ENCODE measurements at regions not wholly inside any gene's neighbourhood (a gene's known extent, or its start where the extent isn't known, plus 50 kb on each side); places are given as distances from the start of the nearest gene placed in this dataset.
"Not testable (repeated sequence)": the region's sequence is repeated elsewhere in the genome, so short reads cannot be mapped to it uniquely, and the experiment has no call there.

DNA sequence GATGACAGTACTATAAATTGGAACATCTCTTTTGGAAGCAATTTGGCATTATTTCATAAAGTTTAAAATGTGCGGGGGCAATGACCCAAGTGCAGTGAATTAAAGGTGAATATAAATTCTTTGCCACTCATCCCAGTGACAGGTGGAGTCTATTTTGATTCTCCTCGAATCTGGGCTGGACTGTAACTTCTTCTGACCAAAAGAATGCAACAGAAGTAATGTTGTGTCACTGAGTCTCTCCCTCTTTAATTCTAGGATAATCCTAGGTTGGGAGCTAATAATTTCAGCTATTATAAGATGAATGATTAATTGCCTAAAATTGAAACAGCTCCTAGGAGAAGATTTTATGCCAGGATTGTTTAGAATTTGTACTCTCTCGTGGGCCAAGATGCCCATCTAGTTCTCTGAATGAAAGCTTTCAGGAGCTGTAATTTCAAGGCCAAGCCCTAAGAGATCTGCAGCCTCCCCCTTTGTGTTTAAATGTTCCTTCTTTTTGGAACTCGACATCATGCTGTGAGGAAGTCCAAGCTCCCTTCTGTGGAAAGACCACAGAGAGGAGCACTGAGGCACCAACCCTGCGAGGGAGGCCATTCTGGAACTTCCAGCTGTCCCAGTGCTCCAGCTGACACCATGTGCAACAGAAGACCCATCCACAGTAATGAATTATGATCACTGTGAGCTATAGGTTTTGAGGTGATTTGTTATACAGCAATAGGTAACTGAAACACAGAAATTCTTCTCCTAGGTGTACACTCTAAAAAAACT, 208.1 kb downstream of the COPRS start:
- TF ChIP-seq, protein P1, sequence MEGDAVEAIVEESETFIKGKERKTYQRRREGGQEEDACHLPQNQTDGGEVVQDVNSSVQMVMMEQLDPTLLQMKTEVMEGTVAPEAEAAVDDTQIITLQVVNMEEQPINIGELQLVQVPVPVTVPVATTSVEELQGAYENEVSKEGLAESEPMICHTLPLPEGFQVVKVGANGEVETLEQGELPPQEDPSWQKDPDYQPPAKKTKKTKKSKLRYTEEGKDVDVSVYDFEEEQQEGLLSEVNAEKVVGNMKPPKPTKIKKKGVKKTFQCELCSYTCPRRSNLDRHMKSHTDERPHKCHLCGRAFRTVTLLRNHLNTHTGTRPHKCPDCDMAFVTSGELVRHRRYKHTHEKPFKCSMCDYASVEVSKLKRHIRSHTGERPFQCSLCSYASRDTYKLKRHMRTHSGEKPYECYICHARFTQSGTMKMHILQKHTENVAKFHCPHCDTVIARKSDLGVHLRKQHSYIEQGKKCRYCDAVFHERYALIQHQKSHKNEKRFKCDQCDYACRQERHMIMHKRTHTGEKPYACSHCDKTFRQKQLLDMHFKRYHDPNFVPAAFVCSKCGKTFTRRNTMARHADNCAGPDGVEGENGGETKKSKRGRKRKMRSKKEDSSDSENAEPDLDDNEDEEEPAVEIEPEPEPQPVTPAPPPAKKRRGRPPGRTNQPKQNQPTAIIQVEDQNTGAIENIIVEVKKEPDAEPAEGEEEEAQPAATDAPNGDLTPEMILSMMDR (IDR thresholded peaks at IDR 0.05), result no peak
- Histone ChIP-seq H3K4me3 (no peak overlapping the region), H3K4me1 (peaks cover 0 to 7% of the 10 kb centered on the region in 2 donors), H3K27ac (no peak overlapping the region), H3K9me3 (peaks cover 0 to 5% of the 10 kb centered on the region in 2 donors), H3K36me3 (no peaks in the 10 kb centered on the region), H3K27me3 (no peaks in the 10 kb centered on the region)
- no peak for DNase-seq (ENCODE audit: low spot score)

DNA sequence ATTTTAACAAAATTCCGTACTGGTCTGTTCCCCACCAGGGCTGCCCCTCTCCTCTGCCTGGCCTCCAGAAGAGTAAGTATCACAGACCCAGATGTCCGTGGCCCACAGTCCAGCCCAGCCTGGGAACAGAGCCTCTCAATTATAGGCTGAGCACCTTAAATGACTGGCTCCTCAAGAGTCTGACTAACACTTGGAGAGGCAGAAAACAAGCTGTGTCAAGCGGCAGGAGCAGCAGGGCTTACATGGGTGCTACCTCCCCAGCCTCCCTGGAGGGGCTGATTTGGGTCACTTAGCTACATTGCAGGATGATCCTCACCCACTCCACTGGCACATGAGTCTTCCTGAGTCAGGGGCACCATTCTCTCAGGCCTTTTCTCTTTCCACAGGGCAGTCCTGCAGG, 209.7 kb downstream of the COPRS start:
- H3K4me1 ChIP-seq, result peaks cover 0 to 7% of the 10 kb centered on the region in 2 donors
- DNase-seq (ENCODE audit: low spot score), result no peak
- H3K27ac ChIP-seq, result no peak overlapping the region
- peaks cover 0 to 13% of the 10 kb centered on the region in 2 donors for H3K9me3 ChIP-seq
- no peaks in the 10 kb centered on the region for H3K27me3 ChIP-seq
- TF ChIP-seq, protein P1 (IDR thresholded peaks at IDR 0.05), result no peak
- H3K4me3 ChIP-seq, result no peak overlapping the region
- H3K36me3 ChIP-seq, result no peaks in the 10 kb centered on the region

DNA sequence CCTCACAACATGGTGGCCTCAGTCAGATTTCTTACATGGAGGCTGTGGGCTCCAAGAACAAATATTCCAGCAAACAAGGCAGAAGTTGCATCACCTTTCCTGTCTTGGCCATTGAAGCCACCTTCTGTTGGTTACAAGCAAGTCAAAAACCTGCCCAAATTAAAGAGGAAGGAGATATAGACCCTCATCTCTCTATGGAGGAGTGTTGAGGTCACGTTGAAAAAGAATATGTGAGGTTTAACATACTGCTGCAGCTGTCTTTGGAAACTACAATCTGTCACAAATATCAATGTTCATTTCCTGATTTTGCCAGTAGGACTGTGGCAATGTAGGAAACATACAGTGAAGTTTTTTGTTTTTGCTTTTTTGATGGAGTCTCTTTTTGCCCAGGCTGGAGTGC, 211.4 kb downstream of the COPRS start:
- Histone ChIP-seq H3K9me3 (peaks cover 0 to 13% of the 10 kb centered on the region in 2 donors), H3K27ac (no peak overlapping the region), H3K4me3 (no peak overlapping the region), H3K36me3 (no peaks in the 10 kb centered on the region), H3K27me3 (no peaks in the 10 kb centered on the region), H3K4me1 (no peaks in the 10 kb centered on the region)
- no peak for DNase-seq (ENCODE audit: low spot score)
- TF ChIP-seq, protein P1 (IDR thresholded peaks at IDR 0.05), result no peak

DNA sequence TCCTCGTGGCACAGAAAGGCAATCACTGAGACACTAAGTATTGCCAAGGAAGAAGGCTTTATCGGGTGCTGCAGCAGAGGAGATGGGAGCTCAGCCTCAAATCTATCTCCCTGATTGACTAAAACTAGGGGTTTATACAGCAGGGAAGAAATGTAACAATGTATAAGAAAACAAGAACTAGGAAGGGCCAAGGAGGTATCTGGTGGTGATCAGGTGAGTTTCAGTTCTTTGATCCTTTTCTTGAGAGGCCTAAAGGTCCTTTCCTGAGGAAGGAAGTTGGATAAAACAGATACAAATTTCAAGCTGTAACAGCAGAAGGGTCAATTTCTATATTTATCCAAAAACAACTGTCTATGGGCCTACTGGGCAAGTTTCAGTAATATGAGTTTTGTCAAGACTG, 212.4 kb downstream of the COPRS start:
- no peak overlapping the region for H3K27ac ChIP-seq
- TF ChIP-seq, protein P1 (IDR thresholded peaks at IDR 0.05), result no peak

DNA sequence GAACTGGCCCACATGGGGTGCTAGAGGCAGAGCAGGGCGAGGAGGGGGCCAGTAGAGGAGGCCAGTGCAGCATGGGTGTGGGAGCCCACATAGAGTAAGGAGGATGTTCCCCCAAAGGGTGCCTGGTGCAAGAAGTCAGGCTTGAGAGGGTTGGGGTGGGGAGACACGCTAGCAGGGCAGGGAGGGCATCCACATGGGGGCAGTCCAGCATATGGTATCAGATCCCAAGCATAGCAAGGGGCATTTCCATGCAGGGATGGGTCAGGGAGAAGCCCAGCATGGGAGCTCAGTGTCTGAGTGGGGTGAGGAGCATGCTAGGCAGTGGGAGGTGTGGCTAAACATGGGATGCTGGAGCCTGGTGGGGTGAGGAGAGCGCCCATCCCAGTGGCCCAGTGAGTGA, 213.7 kb downstream of the COPRS start:
- Histone ChIP-seq H3K4me1 (no peaks in the 10 kb centered on the region), H3K4me3 (no peak overlapping the region), H3K27ac (no peak overlapping the region), H3K36me3 (no peaks in the 10 kb centered on the region), H3K27me3 (no peaks in the 10 kb centered on the region), H3K9me3 (peaks cover 0 to 13% of the 10 kb centered on the region in 2 donors)
- no peak for DNase-seq (ENCODE audit: low spot score)
- TF ChIP-seq, protein P1 (IDR thresholded peaks at IDR 0.05), result no peak

More for the DNA sequence above, 212.4 kb downstream of the COPRS start:
- Histone ChIP-seq H3K27me3 (no peaks in the 10 kb centered on the region), H3K4me3 (no peak overlapping the region), H3K4me1 (no peaks in the 10 kb centered on the region), H3K9me3 (peaks cover 0 to 13% of the 10 kb centered on the region in 2 donors), H3K36me3 (no peaks in the 10 kb centered on the region)
- no peak for DNase-seq (ENCODE audit: low spot score)

DNA sequence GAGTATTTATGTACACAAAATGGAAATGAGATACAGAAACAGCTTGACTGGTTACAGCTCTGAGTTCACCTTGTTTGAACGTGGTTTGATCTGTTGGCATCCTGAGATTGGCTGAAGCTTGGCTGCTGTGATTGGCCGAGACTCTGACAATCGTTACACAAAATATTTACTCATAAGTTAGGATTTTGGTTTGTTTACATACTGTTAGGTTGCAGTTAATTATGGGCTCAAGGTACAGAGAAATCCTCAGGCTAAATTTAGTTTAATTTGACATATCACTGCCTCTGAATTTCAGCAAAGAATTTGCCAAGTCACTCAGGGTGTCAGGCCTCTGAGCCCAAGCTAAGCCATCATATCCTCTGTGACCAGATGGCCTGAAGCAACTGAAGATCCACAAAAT, 227.3 kb downstream of the COPRS start:
- TF ChIP-seq, protein P1 (IDR thresholded peaks at IDR 0.05), result no peak
- Histone ChIP-seq H3K36me3 (no peaks in the 10 kb centered on the region), H3K27ac (no peak overlapping the region), H3K9me3 (peaks cover 0 to 4% of the 10 kb centered on the region in 2 donors), H3K4me1 (no peaks in the 10 kb centered on the region), H3K4me3 (no peak overlapping the region), H3K27me3 (no peaks in the 10 kb centered on the region)
- peak; percentile 9 for DNase-seq (ENCODE audit: low spot score)

DNA sequence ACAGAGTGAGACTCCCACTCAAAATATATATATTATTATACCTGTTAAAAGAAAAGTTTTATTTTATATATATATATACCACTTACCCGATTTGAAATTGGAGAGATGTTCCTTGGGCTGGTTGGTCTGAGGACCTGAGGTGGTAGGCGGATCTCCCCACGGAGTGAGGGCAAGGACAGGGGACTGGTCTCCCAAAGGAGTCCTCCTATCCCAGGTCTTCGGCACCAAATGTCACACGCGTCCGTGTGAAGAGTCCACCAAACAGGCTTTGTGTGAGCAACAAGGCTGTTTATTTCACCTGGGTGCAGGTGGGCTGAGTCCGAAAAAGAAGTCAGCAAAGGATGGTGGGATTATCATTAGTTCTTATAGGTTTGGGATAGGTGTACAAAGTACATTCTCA, 228.2 kb downstream of the COPRS start:
- not testable (repeated sequence) for H3K4me3 ChIP-seq; DNase-seq (ENCODE audit: low spot score); H3K36me3 ChIP-seq; H3K27me3 ChIP-seq; H3K27ac ChIP-seq; H3K4me1 ChIP-seq
- H3K9me3 ChIP-seq, result peaks cover 0 to 13% of the 10 kb centered on the region in 2 donors
